Coronary artery (tissue), 2 donors: ENCODE measurements at regions not wholly inside any gene's neighbourhood (a gene's known extent, or its start where the extent isn't known, plus 50 kb on each side); places are given as distances from the start of the nearest gene placed in this dataset.
"Not testable (repeated sequence)": the region's sequence is repeated elsewhere in the genome, so short reads cannot be mapped to it uniquely, and the experiment has no call there.

ENCODE experiments used
- DNase-seq: peaks from one replicate; pipeline ENCODE4 v3.0.0-alpha.2; 2017; ENCODE audit warnings: low spot score
- H3K27ac ChIP-seq, 2 donors: fragments of 200-600 bp; sonication (generic); one replicate each; pipeline ENCODE4 v1.5.1; 2016 to 2019
- H3K4me3 ChIP-seq: fragments of 200-600 bp; sonication (generic); 2 replicates; pipeline ENCODE4 v1.5.1; 2016; ENCODE audit warnings: mild to moderate bottlenecking, moderate library complexity
- TF ChIP-seq, protein P1 (sequence below): fragments of 200-600 bp; sonication (generic); IDR thresholded peaks from one replicate; pipeline ENCODE4 v1.5.1; 2019; ENCODE audit warnings: antibody characterized with exemption

- TF ChIP-seq, protein P1, sequence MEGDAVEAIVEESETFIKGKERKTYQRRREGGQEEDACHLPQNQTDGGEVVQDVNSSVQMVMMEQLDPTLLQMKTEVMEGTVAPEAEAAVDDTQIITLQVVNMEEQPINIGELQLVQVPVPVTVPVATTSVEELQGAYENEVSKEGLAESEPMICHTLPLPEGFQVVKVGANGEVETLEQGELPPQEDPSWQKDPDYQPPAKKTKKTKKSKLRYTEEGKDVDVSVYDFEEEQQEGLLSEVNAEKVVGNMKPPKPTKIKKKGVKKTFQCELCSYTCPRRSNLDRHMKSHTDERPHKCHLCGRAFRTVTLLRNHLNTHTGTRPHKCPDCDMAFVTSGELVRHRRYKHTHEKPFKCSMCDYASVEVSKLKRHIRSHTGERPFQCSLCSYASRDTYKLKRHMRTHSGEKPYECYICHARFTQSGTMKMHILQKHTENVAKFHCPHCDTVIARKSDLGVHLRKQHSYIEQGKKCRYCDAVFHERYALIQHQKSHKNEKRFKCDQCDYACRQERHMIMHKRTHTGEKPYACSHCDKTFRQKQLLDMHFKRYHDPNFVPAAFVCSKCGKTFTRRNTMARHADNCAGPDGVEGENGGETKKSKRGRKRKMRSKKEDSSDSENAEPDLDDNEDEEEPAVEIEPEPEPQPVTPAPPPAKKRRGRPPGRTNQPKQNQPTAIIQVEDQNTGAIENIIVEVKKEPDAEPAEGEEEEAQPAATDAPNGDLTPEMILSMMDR = no peak
- DNase-seq = no peak
- Histone ChIP-seq H3K27ac (no peak overlapping the region), H3K4me3 (no peak overlapping the region)
These were observed 220.6 kb downstream of the PPP4R3C start for GRCh38 chrX:27242581-27242980.

DNA sequence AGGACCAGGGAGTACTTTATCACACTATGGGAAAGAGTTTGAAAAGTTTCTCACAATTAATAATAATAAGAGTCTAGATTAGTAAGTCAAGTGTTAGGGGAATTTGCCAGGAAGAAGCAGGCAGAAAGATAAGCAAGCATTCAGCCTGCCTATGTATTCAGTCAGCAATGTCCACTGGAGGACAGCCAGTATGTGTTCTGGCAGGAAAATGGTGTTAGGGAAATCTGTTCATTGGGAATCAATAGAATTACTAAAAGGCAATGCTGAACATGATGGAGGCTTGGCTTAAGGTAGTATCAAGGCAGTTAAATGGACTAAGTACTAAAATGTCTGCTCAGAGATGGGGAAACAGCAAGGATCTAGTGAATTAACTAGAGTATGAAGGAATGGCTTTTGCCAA lies 221.2 kb downstream of the PPP4R3C start:
- no peak for DNase-seq
- no peak overlapping the region for H3K4me3 ChIP-seq
- H3K27ac ChIP-seq = no peak overlapping the region
- TF ChIP-seq, protein P1 = no peak

DNA sequence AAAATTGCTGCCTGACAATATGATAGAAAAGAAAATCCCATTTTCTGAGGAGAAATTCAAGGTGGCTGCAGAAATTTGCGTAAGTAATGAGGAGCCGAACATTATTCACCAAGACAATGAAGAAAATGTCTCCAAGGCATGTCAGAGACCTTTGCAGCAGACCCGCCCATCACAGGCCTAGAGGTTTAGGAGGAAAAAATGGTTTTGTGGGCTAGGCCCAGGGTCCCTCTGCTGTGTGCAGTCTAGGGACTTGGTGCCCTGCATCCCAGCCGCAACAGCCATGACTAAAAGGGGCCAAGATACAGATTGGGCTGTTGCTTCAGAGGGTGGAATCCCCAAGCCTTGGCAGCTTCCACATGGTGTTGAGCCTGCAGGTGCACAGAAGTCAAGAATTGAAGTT lies 223.1 kb downstream of the PPP4R3C start:
- H3K27ac ChIP-seq, DNase-seq, H3K4me3 ChIP-seq: not testable (repeated sequence)

DNA sequence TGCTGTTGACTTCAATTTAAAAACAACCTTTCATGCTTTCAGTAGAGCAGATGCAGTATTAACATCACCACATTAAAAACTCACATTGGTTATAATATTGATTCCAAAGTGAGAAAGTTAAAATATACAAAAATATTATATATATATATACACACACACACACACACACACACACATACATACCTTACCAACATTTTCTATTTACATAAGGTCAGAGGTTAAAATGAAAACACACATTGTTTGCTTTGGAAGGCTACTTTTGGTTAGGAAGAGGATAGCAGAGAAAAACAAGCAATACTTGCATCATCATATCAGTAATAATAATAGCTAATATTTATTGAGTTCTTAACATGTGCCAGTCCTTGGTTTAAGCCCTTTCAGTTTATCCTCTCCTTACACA lies 226.5 kb downstream of the PPP4R3C start:
- no peak for DNase-seq
- H3K4me3 ChIP-seq = no peak overlapping the region
- TF ChIP-seq, protein P1 = no peak
- H3K27ac ChIP-seq = no peak overlapping the region

DNA sequence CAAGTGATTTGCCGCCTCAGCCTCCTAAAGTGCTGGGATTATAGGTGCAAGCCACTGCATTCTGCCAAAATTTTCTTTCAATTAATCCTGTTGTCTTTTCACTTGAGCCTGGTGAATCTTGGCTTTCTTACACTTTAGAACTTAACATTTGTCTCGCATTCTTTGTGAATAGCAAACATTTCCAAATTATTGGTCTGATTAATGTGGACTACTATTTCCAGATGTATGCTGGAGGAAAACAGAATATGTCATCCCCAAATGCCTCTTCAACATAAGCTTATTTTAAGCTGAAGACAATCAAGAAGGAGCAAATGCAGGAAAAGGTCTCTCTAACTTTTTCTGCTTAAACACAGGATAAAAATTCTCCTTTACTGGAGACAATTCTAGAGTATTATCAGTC lies 233.4 kb downstream of the PPP4R3C start:
- no peak for DNase-seq

GRCh38 chrX:27222661-27223060 lies 240.5 kb downstream of the PPP4R3C start:
- no peak for DNase-seq
- TF ChIP-seq, protein P1 = no peak
- Histone ChIP-seq H3K4me3 (no peak overlapping the region), H3K27ac (no peak overlapping the region)

More for the DNA sequence above, 233.4 kb downstream of the PPP4R3C start:
- Histone ChIP-seq H3K4me3 (no peak overlapping the region), H3K27ac (no peak overlapping the region)
- TF ChIP-seq, protein P1 = no peak

- TF ChIP-seq, protein P1 = peak; percentile 49
- DNase-seq = no peak
- Histone ChIP-seq H3K27ac (no peak overlapping the region), H3K4me3 (no peak overlapping the region)
These were observed 276.5 kb downstream of the PPP4R3C start for GRCh38 chrX:27186671-27187070.

- TF ChIP-seq, protein P1 = no peak
- no peak overlapping the region for H3K4me3 ChIP-seq
- DNase-seq = no peak
- H3K27ac ChIP-seq = no peak overlapping the region
These were observed 299.9 kb downstream of the PPP4R3C start for GRCh38 chrX:27163236-27163635.
